ENCODE measurements at regions not wholly inside any gene's neighbourhood (a gene's known extent, or its start where the extent isn't known, plus 50 kb on each side); places are given as distances from the start of the nearest gene placed in this dataset.

DNA sequence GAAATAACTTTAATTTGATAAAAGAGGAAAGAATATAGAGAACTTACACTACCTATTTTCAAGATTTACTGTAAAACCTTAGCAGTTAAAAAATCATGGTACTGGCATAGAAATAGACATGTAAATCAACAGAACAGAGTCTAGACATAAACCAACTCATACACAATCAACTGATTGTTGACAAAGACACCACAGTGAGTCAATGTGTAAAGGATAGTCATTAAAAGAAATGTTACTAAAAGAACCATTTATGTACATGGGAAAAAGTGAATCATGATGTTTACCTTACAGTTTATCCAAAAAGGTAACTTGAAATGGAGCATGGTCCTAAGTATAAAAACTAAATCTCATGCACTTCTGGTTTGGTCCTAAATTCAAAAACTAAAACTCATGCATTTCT lies 847.4 kb downstream of the IGSF11 start:
- intact Hi-C loops (cut with micrococcal nuclease; ENCODE audit: unreplicated experiment): loop anchor here (2.0 kb wide), 1 partner anchor 442 kb away; no protein-coding TSS in a partner anchor
- TF ChIP-seq, protein P1, sequence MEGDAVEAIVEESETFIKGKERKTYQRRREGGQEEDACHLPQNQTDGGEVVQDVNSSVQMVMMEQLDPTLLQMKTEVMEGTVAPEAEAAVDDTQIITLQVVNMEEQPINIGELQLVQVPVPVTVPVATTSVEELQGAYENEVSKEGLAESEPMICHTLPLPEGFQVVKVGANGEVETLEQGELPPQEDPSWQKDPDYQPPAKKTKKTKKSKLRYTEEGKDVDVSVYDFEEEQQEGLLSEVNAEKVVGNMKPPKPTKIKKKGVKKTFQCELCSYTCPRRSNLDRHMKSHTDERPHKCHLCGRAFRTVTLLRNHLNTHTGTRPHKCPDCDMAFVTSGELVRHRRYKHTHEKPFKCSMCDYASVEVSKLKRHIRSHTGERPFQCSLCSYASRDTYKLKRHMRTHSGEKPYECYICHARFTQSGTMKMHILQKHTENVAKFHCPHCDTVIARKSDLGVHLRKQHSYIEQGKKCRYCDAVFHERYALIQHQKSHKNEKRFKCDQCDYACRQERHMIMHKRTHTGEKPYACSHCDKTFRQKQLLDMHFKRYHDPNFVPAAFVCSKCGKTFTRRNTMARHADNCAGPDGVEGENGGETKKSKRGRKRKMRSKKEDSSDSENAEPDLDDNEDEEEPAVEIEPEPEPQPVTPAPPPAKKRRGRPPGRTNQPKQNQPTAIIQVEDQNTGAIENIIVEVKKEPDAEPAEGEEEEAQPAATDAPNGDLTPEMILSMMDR (IDR thresholded peaks at IDR 0.05; ENCODE audit: insufficient read depth in 1 of 2, low read depth in 1 of 2, low read length in 1 of 2, severe bottlenecking in 1 of 2, unreplicated experiment in 1 of 2): no peak
- Histone ChIP-seq H3K4me3 (ENCODE audit: low read depth, low read length) (no peak overlapping the region), H3K36me3 (ENCODE audit: control insufficient read depth, insufficient read depth, low read length) (no peaks in the 10 kb centered on the region), H3K27me3 (replicated peaks; ENCODE audit: control insufficient read depth, insufficient read depth, low read length) (no peaks in the 10 kb centered on the region), H3K9me3 (no peaks in the 10 kb centered on the region), H3K4me1 (no peaks in the 10 kb centered on the region)
- H3K4me1 Mint-ChIP-seq (ENCODE audit: low read depth, unreplicated experiment): no peaks in the 10 kb centered on the region
- ChIA-PET CTCF (no interaction called here), POLR2A (no interaction called here)
- peaks cover 4% of the 10 kb centered on the region for H3K9me3 Mint-ChIP-seq (ENCODE audit: unreplicated experiment)
- H3K27ac Mint-ChIP-seq (ENCODE audit: unreplicated experiment): no peak overlapping the region
- no TSS peak for BruUV-seq (replicated peaks)
- no peaks in the 10 kb centered on the region for H3K27me3 Mint-ChIP-seq (ENCODE audit: insufficient read depth, unreplicated experiment)
- no peaks in the 10 kb centered on the region for H3K36me3 Mint-ChIP-seq (ENCODE audit: insufficient read depth, unreplicated experiment)
- H3K4me3 Mint-ChIP-seq (ENCODE audit: unreplicated experiment): no peak overlapping the region
- no peak for DNase-seq

DNA sequence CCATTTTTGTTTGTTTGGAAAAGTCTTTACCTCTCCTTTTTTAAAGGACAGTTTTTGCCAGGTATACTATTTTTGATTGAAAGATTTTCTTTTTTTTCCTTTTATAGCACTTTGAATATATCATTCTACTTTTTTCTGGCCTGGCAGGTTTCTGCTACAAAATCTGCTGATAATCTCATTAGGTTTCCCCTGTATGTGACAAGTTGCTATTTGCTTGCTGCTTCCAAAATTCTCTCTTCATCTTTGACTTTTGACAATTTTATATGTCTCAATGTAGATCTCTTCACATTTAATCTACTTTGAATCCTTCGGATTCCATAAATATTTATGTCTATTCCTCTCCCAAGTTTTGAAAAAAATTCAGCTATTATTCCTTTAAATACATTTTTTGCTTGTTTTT lies 838.5 kb downstream of the IGSF11 start:
- H3K9me3 Mint-ChIP-seq (ENCODE audit: unreplicated experiment): peaks cover 55% of the 10 kb centered on the region
- no TSS peak for BruUV-seq (replicated peaks)
- POLR2A ChIA-PET: no interaction called here

DNA sequence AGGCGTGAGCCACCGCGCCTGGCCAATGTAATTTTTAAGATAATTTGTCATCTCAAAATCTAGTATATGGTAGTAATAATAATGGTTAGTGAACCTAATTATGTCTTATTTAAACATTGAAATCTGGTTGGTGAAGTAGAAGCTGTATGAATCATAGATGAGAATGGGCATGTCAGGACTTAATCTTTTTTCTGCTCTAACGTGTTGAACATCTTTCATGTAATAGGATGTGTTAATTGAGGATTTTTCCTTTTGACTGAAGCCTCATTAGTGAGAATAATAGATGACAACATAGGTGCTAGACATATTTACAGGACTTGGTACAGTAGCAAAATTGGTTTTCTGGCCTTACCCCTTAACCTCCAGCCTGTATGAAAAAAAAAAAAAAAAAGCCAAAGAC lies 835.6 kb downstream of the IGSF11 start:
- H3K4me3 Mint-ChIP-seq (ENCODE audit: unreplicated experiment): no peak overlapping the region
- DNase-seq: no peak
- H3K4me3 ChIP-seq (ENCODE audit: low read depth, low read length): no peak overlapping the region
- intact Hi-C loops (cut with micrococcal nuclease; ENCODE audit: unreplicated experiment): no loop called here
- H3K27ac Mint-ChIP-seq (ENCODE audit: unreplicated experiment): no peak overlapping the region
- CTCF ChIA-PET: no interaction called here
- no peaks in the 10 kb centered on the region for H3K4me1 ChIP-seq
- no peaks in the 10 kb centered on the region for H3K36me3 Mint-ChIP-seq (ENCODE audit: insufficient read depth, unreplicated experiment)
- no TSS peak for BruUV-seq (replicated peaks)
- H3K9me3 Mint-ChIP-seq (ENCODE audit: unreplicated experiment): peaks cover 47% of the 10 kb centered on the region
- H3K27me3 Mint-ChIP-seq (ENCODE audit: insufficient read depth, unreplicated experiment): no peaks in the 10 kb centered on the region
- no peaks in the 10 kb centered on the region for H3K36me3 ChIP-seq (ENCODE audit: control insufficient read depth, insufficient read depth, low read length)
- no peaks in the 10 kb centered on the region for H3K27me3 ChIP-seq (replicated peaks; ENCODE audit: control insufficient read depth, insufficient read depth, low read length)
- peaks cover 11% of the 10 kb centered on the region for H3K9me3 ChIP-seq
- TF ChIP-seq, protein P1 (IDR thresholded peaks at IDR 0.05; ENCODE audit: insufficient read depth in 1 of 2, low read depth in 1 of 2, low read length in 1 of 2, severe bottlenecking in 1 of 2, unreplicated experiment in 1 of 2): no peak
- POLR2A ChIA-PET: no interaction called here
- no peaks in the 10 kb centered on the region for H3K4me1 Mint-ChIP-seq (ENCODE audit: low read depth, unreplicated experiment)

More for the DNA sequence above, 838.5 kb downstream of the IGSF11 start:
- H3K36me3 ChIP-seq (ENCODE audit: control insufficient read depth, insufficient read depth, low read length): no peaks in the 10 kb centered on the region
- H3K4me3 ChIP-seq (ENCODE audit: low read depth, low read length): no peak overlapping the region
- no peak overlapping the region for H3K27ac Mint-ChIP-seq (ENCODE audit: unreplicated experiment)
- CTCF ChIA-PET: no interaction called here
- no peaks in the 10 kb centered on the region for H3K36me3 Mint-ChIP-seq (ENCODE audit: insufficient read depth, unreplicated experiment)
- intact Hi-C loops (cut with micrococcal nuclease; ENCODE audit: unreplicated experiment): no loop called here
- TF ChIP-seq, protein P1 (IDR thresholded peaks at IDR 0.05; ENCODE audit: insufficient read depth in 1 of 2, low read depth in 1 of 2, low read length in 1 of 2, severe bottlenecking in 1 of 2, unreplicated experiment in 1 of 2): no peak
- peaks cover 11% of the 10 kb centered on the region; the same call in 1 of the 2 replicates for H3K9me3 ChIP-seq
- H3K27me3 ChIP-seq (replicated peaks; ENCODE audit: control insufficient read depth, insufficient read depth, low read length): no peaks in the 10 kb centered on the region
- H3K4me1 ChIP-seq: no peaks in the 10 kb centered on the region
- H3K4me3 Mint-ChIP-seq (ENCODE audit: unreplicated experiment): no peak overlapping the region
- no peaks in the 10 kb centered on the region for H3K27me3 Mint-ChIP-seq (ENCODE audit: insufficient read depth, unreplicated experiment)
- no peak for DNase-seq
- H3K4me1 Mint-ChIP-seq (ENCODE audit: low read depth, unreplicated experiment): no peaks in the 10 kb centered on the region
